OCI-M1 (cell line): ENCODE measurements at regions not wholly inside any gene's neighbourhood (a gene's known extent, or its start where the extent isn't known, plus 50 kb on each side); places are given as distances from the start of the nearest gene placed in this dataset.
A peak's percentile ranks its signal among the peaks of the same experiment; 100 is the strongest.

Experiments
- DNase-seq: peaks from one replicate; lab custom pipeline; 2025; lab: John Stamatoyannopoulos, UW

GRCh38 chr13:103145442-103145841 is 79.2 kb upstream of the SLC10A2 start:
- no peak for DNase-seq

- no peak for DNase-seq
These were observed 77.2 kb upstream of the SLC10A2 start for GRCh38 chr13:103143432-103143831.

GRCh38 chr13:103142151-103142550 is 75.9 kb upstream of the SLC10A2 start:
- no peak for DNase-seq

GRCh38 chr13:103140001-103140671 is 73.9 kb upstream of the SLC10A2 start:
- peak; percentile 78 for DNase-seq

GRCh38 chr13:103134271-103134670 is 68.1 kb upstream of the SLC10A2 start:
- DNase-seq: peak; percentile 33

GRCh38 chr13:103133556-103133955 is 67.3 kb upstream of the SLC10A2 start:
- DNase-seq: no peak

GRCh38 chr13:103130681-103131210 is 64.5 kb upstream of the SLC10A2 start:
- DNase-seq: no peak

- no peak for DNase-seq
These were observed 63.9 kb upstream of the SLC10A2 start for GRCh38 chr13:103130146-103130545.
